BE2C (cell line): ENCODE measurements at regions not wholly inside any gene's neighbourhood (a gene's known extent, or its start where the extent isn't known, plus 50 kb on each side); places are given as distances from the start of the nearest gene placed in this dataset.
"Not testable (repeated sequence)": the region's sequence is repeated elsewhere in the genome, so short reads cannot be mapped to it uniquely, and the experiment has no call there.

Source experiments
- DNase-seq: peaks from one replicate; pipeline ENCODE4 v3.0.0-alpha.2; 2020
- H3K27me3 ChIP-seq: fragments of 250-450 bp; sonication (Bioruptor Pico); 2 replicates; pipeline ENCODE4 v1.5.1; 2020; ENCODE audit warnings: mild to moderate bottlenecking
- H3K36me3 ChIP-seq: fragments of 250-450 bp; sonication (Bioruptor Pico); 2 replicates; pipeline ENCODE4 v1.5.1; 2020; ENCODE audit warnings: mild to moderate bottlenecking
- H3K4me1 ChIP-seq: fragments of 250-450 bp; sonication (Bioruptor Pico); 2 replicates; pipeline ENCODE4 v1.5.1; 2020
- H3K4me3 ChIP-seq: 2 replicates; pipeline ENCODE4 v1.5.1; 2011; ENCODE audit warnings: low read depth, low read length
- H3K9me3 ChIP-seq: fragments of 250-450 bp; sonication (Bioruptor Pico); 2 replicates; pipeline ENCODE4 v1.5.1; 2020
- CTCF ChIP-seq: IDR thresholded peaks from 2 replicates; pipeline ENCODE4 v1.5.1; 2012; ENCODE audit warnings: mild to moderate bottlenecking, low read depth, low read length

GRCh38 chr13:21242236-21242635, 65.8 kb downstream of the MRPL57 start:
- H3K27me3 ChIP-seq: no peaks in the 10 kb centered on the region
- H3K9me3 ChIP-seq: no peaks in the 10 kb centered on the region
- DNase-seq: peak; percentile 28
- TF ChIP-seq CTCF: peak; percentile 35
- no peak overlapping the region for H3K4me3 ChIP-seq
- H3K4me1 ChIP-seq: no peaks in the 10 kb centered on the region
- H3K36me3 ChIP-seq: no peaks in the 10 kb centered on the region

GRCh38 chr13:21243045-21243897, 66.8 kb downstream of the MRPL57 start:
- Histone ChIP-seq H3K4me1 (no peaks in the 10 kb centered on the region), H3K4me3 (no peak overlapping the region), H3K27me3 (no peaks in the 10 kb centered on the region), H3K36me3 (no peaks in the 10 kb centered on the region), H3K9me3 (no peaks in the 10 kb centered on the region)
- DNase-seq: no peak
- no peak for TF ChIP-seq CTCF

- H3K27me3 ChIP-seq, H3K36me3 ChIP-seq, DNase-seq, H3K4me1 ChIP-seq, H3K4me3 ChIP-seq, H3K9me3 ChIP-seq: not testable (repeated sequence)
Observed at GRCh38 chr13:21243898-21244184, 67.4 kb downstream of the MRPL57 start.

- Histone ChIP-seq H3K9me3 (no peaks in the 10 kb centered on the region), H3K36me3 (no peaks in the 10 kb centered on the region)
- no peak for TF ChIP-seq CTCF
Observed at GRCh38 chr13:21246761-21247452, 70.4 kb downstream of the MRPL57 start.

GRCh38 chr13:21256351-21256761, 79.9 kb downstream of the MRPL57 start:
- no peak for DNase-seq
- no peak overlapping the region for H3K4me3 ChIP-seq
- H3K4me1 ChIP-seq: no peaks in the 10 kb centered on the region
- H3K9me3 ChIP-seq: no peaks in the 10 kb centered on the region
- TF ChIP-seq CTCF: no peak
- peaks cover 4% of the 10 kb centered on the region for H3K27me3 ChIP-seq
- no peaks in the 10 kb centered on the region for H3K36me3 ChIP-seq

More at GRCh38 chr13:21246761-21247452, 70.4 kb downstream of the MRPL57 start:
- DNase-seq: no peak
- Histone ChIP-seq H3K27me3 (no peaks in the 10 kb centered on the region), H3K4me1 (no peaks in the 10 kb centered on the region), H3K4me3 (no peak overlapping the region)

- no peaks in the 10 kb centered on the region for H3K4me1 ChIP-seq
- DNase-seq: no peak
- no peaks in the 10 kb centered on the region for H3K9me3 ChIP-seq
- no peaks in the 10 kb centered on the region for H3K36me3 ChIP-seq
- no peak for TF ChIP-seq CTCF
- no peak overlapping the region for H3K4me3 ChIP-seq
- H3K27me3 ChIP-seq: peaks cover 4% of the 10 kb centered on the region
Observed at GRCh38 chr13:21256891-21257290, 80.4 kb downstream of the MRPL57 start.
